ENCODE measurements at regions not wholly inside any gene's neighbourhood (a gene's known extent, or its start where the extent isn't known, plus 50 kb on each side); places are given as distances from the start of the nearest gene placed in this dataset.

GRCh38 chr10:3425716-3426115 is 253.1 kb upstream of the PITRM1 start:
- Mint-ChIP-seq H3K4me3 (no peak overlapping the region), H3K4me1 (ENCODE audit: low read depth) (peaks cover 24% of the 10 kb centered on the region), H3K27me3 (peaks cover 12% of the 10 kb centered on the region), H3K36me3 (ENCODE audit: low read depth) (no peaks in the 10 kb centered on the region), H3K27ac (no peak overlapping the region), H3K9me3 (peaks cover 3% of the 10 kb centered on the region)
- intact Hi-C loops (cut with micrococcal nuclease): no loop called here

- intact Hi-C loops (cut with micrococcal nuclease): no loop called here
- H3K27ac Mint-ChIP-seq: no peak overlapping the region
- no peak overlapping the region for H3K4me3 Mint-ChIP-seq
- peaks cover 17% of the 10 kb centered on the region for H3K27me3 Mint-ChIP-seq
- H3K4me1 Mint-ChIP-seq (ENCODE audit: low read depth): peaks cover 29% of the 10 kb centered on the region
- no peaks in the 10 kb centered on the region for H3K36me3 Mint-ChIP-seq (ENCODE audit: low read depth)
- H3K9me3 Mint-ChIP-seq: no peaks in the 10 kb centered on the region
Observed at GRCh38 chr10:3425261-3425660, 252.7 kb upstream of the PITRM1 start.

- H3K4me3 Mint-ChIP-seq: peak overlapping the region; percentile 59
- H3K27ac Mint-ChIP-seq: peak overlapping the region; percentile 55
- intact Hi-C loops (cut with micrococcal nuclease): no loop called here
Observed at GRCh38 chr10:3424111-3424851, 251.7 kb upstream of the PITRM1 start.

GRCh38 chr10:3423384-3423783 is 250.8 kb upstream of the PITRM1 start:
- H3K27me3 Mint-ChIP-seq: peaks cover 25% of the 10 kb centered on the region
- no peaks in the 10 kb centered on the region for H3K36me3 Mint-ChIP-seq (ENCODE audit: low read depth)
- intact Hi-C loops (cut with micrococcal nuclease): no loop called here

More at GRCh38 chr10:3424111-3424851, 251.7 kb upstream of the PITRM1 start:
- H3K9me3 Mint-ChIP-seq: no peaks in the 10 kb centered on the region
- H3K4me1 Mint-ChIP-seq (ENCODE audit: low read depth): peaks cover 36% of the 10 kb centered on the region
- no peaks in the 10 kb centered on the region for H3K36me3 Mint-ChIP-seq (ENCODE audit: low read depth)
- H3K27me3 Mint-ChIP-seq: peaks cover 23% of the 10 kb centered on the region

GRCh38 chr10:3422282-3422681 is 249.7 kb upstream of the PITRM1 start:
- H3K27ac Mint-ChIP-seq: no peak overlapping the region
- H3K27me3 Mint-ChIP-seq: peaks cover 25% of the 10 kb centered on the region
- H3K36me3 Mint-ChIP-seq (ENCODE audit: low read depth): no peaks in the 10 kb centered on the region
- H3K9me3 Mint-ChIP-seq: no peaks in the 10 kb centered on the region
- H3K4me1 Mint-ChIP-seq (ENCODE audit: low read depth): peaks cover 36% of the 10 kb centered on the region
- intact Hi-C loops (cut with micrococcal nuclease): no loop called here
- H3K4me3 Mint-ChIP-seq: no peak overlapping the region

More at GRCh38 chr10:3423384-3423783, 250.8 kb upstream of the PITRM1 start:
- H3K27ac Mint-ChIP-seq: peak overlapping the region; percentile 55
- no peaks in the 10 kb centered on the region for H3K9me3 Mint-ChIP-seq
- H3K4me3 Mint-ChIP-seq: no peak overlapping the region
- H3K4me1 Mint-ChIP-seq (ENCODE audit: low read depth): peaks cover 36% of the 10 kb centered on the region

GRCh38 chr10:3421537-3422257 is 249.1 kb upstream of the PITRM1 start:
- H3K36me3 Mint-ChIP-seq (ENCODE audit: low read depth): no peaks in the 10 kb centered on the region
- peaks cover 36% of the 10 kb centered on the region for H3K4me1 Mint-ChIP-seq (ENCODE audit: low read depth)
- intact Hi-C loops (cut with micrococcal nuclease): no loop called here
- H3K9me3 Mint-ChIP-seq: no peaks in the 10 kb centered on the region
- H3K27ac Mint-ChIP-seq: no peak overlapping the region
- peaks cover 25% of the 10 kb centered on the region for H3K27me3 Mint-ChIP-seq
- H3K4me3 Mint-ChIP-seq: no peak overlapping the region

- H3K27ac Mint-ChIP-seq: no peak overlapping the region
- peaks cover 25% of the 10 kb centered on the region for H3K27me3 Mint-ChIP-seq
- H3K9me3 Mint-ChIP-seq: no peaks in the 10 kb centered on the region
- no peak overlapping the region for H3K4me3 Mint-ChIP-seq
- peaks cover 36% of the 10 kb centered on the region for H3K4me1 Mint-ChIP-seq (ENCODE audit: low read depth)
- H3K36me3 Mint-ChIP-seq (ENCODE audit: low read depth): no peaks in the 10 kb centered on the region
- intact Hi-C loops (cut with micrococcal nuclease): no loop called here
Observed at GRCh38 chr10:3420527-3421469, 248.2 kb upstream of the PITRM1 start.

- Mint-ChIP-seq H3K36me3 (ENCODE audit: low read depth) (no peaks in the 10 kb centered on the region), H3K4me3 (no peak overlapping the region), H3K27ac (no peak overlapping the region), H3K27me3 (peaks cover 26% of the 10 kb centered on the region), H3K4me1 (ENCODE audit: low read depth) (peaks cover 36% of the 10 kb centered on the region), H3K9me3 (no peaks in the 10 kb centered on the region)
- intact Hi-C loops (cut with micrococcal nuclease): no loop called here
Observed at GRCh38 chr10:3419719-3420495, 247.3 kb upstream of the PITRM1 start.

GRCh38 chr10:3418926-3419325 is 246.3 kb upstream of the PITRM1 start:
- Mint-ChIP-seq H3K27me3 (peaks cover 27% of the 10 kb centered on the region), H3K36me3 (ENCODE audit: low read depth) (no peaks in the 10 kb centered on the region), H3K4me1 (ENCODE audit: low read depth) (peaks cover 27% of the 10 kb centered on the region), H3K27ac (no peak overlapping the region), H3K4me3 (no peak overlapping the region), H3K9me3 (no peaks in the 10 kb centered on the region)
- intact Hi-C loops (cut with micrococcal nuclease): no loop called here

- H3K9me3 Mint-ChIP-seq: no peaks in the 10 kb centered on the region
- H3K27me3 Mint-ChIP-seq: peaks cover 30% of the 10 kb centered on the region
- no peaks in the 10 kb centered on the region for H3K36me3 Mint-ChIP-seq (ENCODE audit: low read depth)
- H3K27ac Mint-ChIP-seq: no peak overlapping the region
- peaks cover 20% of the 10 kb centered on the region for H3K4me1 Mint-ChIP-seq (ENCODE audit: low read depth)
- intact Hi-C loops (cut with micrococcal nuclease): no loop called here
- no peak overlapping the region for H3K4me3 Mint-ChIP-seq
Observed at GRCh38 chr10:3418041-3418754, 245.6 kb upstream of the PITRM1 start.

- Mint-ChIP-seq H3K4me3 (no peak overlapping the region), H3K27me3 (peaks cover 33% of the 10 kb centered on the region), H3K36me3 (ENCODE audit: low read depth) (no peaks in the 10 kb centered on the region), H3K27ac (no peak overlapping the region), H3K9me3 (peaks cover 9% of the 10 kb centered on the region), H3K4me1 (ENCODE audit: low read depth) (peaks cover 17% of the 10 kb centered on the region)
- intact Hi-C loops (cut with micrococcal nuclease): no loop called here
Observed at GRCh38 chr10:3417096-3417495, 244.5 kb upstream of the PITRM1 start.

GRCh38 chr10:3415878-3416605 is 243.5 kb upstream of the PITRM1 start:
- Mint-ChIP-seq H3K4me1 (ENCODE audit: low read depth) (peaks cover 16% of the 10 kb centered on the region), H3K36me3 (ENCODE audit: low read depth) (no peaks in the 10 kb centered on the region), H3K4me3 (no peak overlapping the region), H3K27me3 (peaks cover 34% of the 10 kb centered on the region), H3K9me3 (peaks cover 20% of the 10 kb centered on the region), H3K27ac (no peak overlapping the region)
- intact Hi-C loops (cut with micrococcal nuclease): no loop called here
